DOHH2 (cell line): ENCODE measurements at regions not wholly inside any gene's neighbourhood (a gene's known extent, or its start where the extent isn't known, plus 50 kb on each side); places are given as distances from the start of the nearest gene placed in this dataset.

Source experiments
- H3F3A ChIP-seq: fragments of 200-600 bp; sonication (generic), shearing (Covaris generic); 2 replicates; pipeline ENCODE4 v1.6.0; 2016; ENCODE audit warnings: antibody characterized with exemption, mild to moderate bottlenecking; ENCODE audit not compliant: control insufficient read depth, insufficient read depth
- H3K27ac ChIP-seq: fragments of 200-600 bp; sonication (generic); 2 replicates; pipeline ENCODE4 v1.5.1; 2014; ENCODE audit warnings: low read depth, mild to moderate bottlenecking, low read length, moderate library complexity
- H3K27me3 ChIP-seq: fragments of 200-600 bp; sonication (generic); 2 replicates; pipeline ENCODE4 v1.6.1; 2014; ENCODE audit warnings: mild to moderate bottlenecking, low read length, mixed read lengths; ENCODE audit not compliant: control insufficient read depth
- H3K36me3 ChIP-seq: fragments of 200-600 bp; sonication (generic); 2 replicates; pipeline ENCODE4 v1.6.1; 2014; ENCODE audit warnings: mild to moderate bottlenecking, low read length, moderate library complexity, mixed read lengths; ENCODE audit not compliant: control insufficient read depth
- H3K4me1 ChIP-seq: fragments of 200-600 bp; sonication (generic); 2 replicates; pipeline ENCODE4 v1.6.1; 2014; ENCODE audit warnings: mild to moderate bottlenecking, low read length, mixed read lengths; ENCODE audit not compliant: control insufficient read depth
- H3K4me2 ChIP-seq: fragments of 200-600 bp; sonication (generic); 2 replicates; pipeline ENCODE4 v1.6.0; 2014; ENCODE audit warnings: mild to moderate bottlenecking, low read length, moderate library complexity
- H3K4me3 ChIP-seq: fragments of 200-600 bp; sonication (generic); 2 replicates; pipeline ENCODE4 v1.5.1; 2014; ENCODE audit warnings: mild to moderate bottlenecking, low read length, mixed read lengths
- H3K79me2 ChIP-seq: fragments of 200-600 bp; sonication (generic); 2 replicates; pipeline ENCODE4 v1.6.1; 2014; ENCODE audit warnings: mild to moderate bottlenecking, low read length, mixed read lengths; ENCODE audit not compliant: control insufficient read depth
- H3K9me2 ChIP-seq: fragments of 200-600 bp; sonication (generic); replicated peaks from 2 replicates; pipeline ENCODE4 v1.6.1; 2014; ENCODE audit warnings: mild to moderate bottlenecking, low read length, mixed read lengths; ENCODE audit not compliant: control insufficient read depth
- H3K9me3 ChIP-seq: fragments of 200-600 bp; sonication (generic); 2 replicates; pipeline ENCODE4 v1.6.1; 2014; ENCODE audit warnings: antibody characterized with exemption, low read length, mixed read lengths; ENCODE audit not compliant: control insufficient read depth, insufficient read depth
- H4K20me1 ChIP-seq: fragments of 200-600 bp; sonication (generic); 2 replicates; pipeline ENCODE4 v1.6.0; 2014; ENCODE audit warnings: low read depth, mild to moderate bottlenecking, antibody characterized with exemption, low read length, moderate library complexity; ENCODE audit not compliant: control insufficient read depth, insufficient read depth
- EZH2phosphoT487 ChIP-seq: fragments of 200-600 bp; sonication (generic); IDR thresholded peaks from 2 replicates; pipeline ENCODE4 v1.6.1; 2017; ENCODE audit warnings: borderline replicate concordance, mild to moderate bottlenecking, antibody characterized with exemption, low read length, moderate library complexity, mixed read lengths
- TF ChIP-seq, protein P1 (sequence below): fragments of 200-600 bp; sonication (generic); IDR thresholded peaks from one replicate; pipeline ENCODE4 v1.5.1; 2014; ENCODE audit warnings: antibody characterized with exemption, mild to moderate bottlenecking, low read depth, low read length; ENCODE audit not compliant: poor library complexity, severe bottlenecking

DNA sequence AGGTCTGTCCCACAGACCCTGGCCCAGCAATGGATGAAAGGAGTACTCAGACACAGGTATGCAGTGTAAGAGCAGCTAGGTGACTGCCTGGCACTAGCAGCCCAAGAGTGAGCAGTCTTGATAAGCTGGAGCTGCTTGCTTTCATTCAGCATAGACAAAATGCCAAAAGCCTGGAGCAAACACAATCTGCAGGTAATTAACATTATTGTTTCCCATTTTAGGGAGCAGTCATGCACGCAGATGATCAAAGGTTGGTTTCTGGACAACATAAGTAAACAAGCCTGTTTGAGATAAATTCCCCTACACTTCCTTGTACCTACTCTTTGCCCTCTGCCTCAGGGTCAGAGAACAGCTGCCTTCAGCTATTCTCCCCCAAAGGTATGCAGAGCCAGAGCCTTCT lies 73.7 kb upstream of the MSTN start:
- peaks cover 16% of the 10 kb centered on the region for H3K9me3 ChIP-seq
- H3K79me2 ChIP-seq: no peaks in the 10 kb centered on the region
- no peaks in the 10 kb centered on the region for H3K27me3 ChIP-seq
- no peaks in the 10 kb centered on the region for H3K36me3 ChIP-seq
- TF ChIP-seq EZH2phosphoT487: no peak
- TF ChIP-seq, protein P1, sequence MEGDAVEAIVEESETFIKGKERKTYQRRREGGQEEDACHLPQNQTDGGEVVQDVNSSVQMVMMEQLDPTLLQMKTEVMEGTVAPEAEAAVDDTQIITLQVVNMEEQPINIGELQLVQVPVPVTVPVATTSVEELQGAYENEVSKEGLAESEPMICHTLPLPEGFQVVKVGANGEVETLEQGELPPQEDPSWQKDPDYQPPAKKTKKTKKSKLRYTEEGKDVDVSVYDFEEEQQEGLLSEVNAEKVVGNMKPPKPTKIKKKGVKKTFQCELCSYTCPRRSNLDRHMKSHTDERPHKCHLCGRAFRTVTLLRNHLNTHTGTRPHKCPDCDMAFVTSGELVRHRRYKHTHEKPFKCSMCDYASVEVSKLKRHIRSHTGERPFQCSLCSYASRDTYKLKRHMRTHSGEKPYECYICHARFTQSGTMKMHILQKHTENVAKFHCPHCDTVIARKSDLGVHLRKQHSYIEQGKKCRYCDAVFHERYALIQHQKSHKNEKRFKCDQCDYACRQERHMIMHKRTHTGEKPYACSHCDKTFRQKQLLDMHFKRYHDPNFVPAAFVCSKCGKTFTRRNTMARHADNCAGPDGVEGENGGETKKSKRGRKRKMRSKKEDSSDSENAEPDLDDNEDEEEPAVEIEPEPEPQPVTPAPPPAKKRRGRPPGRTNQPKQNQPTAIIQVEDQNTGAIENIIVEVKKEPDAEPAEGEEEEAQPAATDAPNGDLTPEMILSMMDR: no peak
- no peaks in the 10 kb centered on the region for H4K20me1 ChIP-seq
- H3K9me2 ChIP-seq: no peaks in the 10 kb centered on the region
- H3K4me3 ChIP-seq: no peak overlapping the region
- no peaks in the 10 kb centered on the region for H3K4me1 ChIP-seq
- H3K4me2 ChIP-seq: no peak overlapping the region
- no peak overlapping the region for H3K27ac ChIP-seq
- H3F3A ChIP-seq: no peaks in the 10 kb centered on the region

DNA sequence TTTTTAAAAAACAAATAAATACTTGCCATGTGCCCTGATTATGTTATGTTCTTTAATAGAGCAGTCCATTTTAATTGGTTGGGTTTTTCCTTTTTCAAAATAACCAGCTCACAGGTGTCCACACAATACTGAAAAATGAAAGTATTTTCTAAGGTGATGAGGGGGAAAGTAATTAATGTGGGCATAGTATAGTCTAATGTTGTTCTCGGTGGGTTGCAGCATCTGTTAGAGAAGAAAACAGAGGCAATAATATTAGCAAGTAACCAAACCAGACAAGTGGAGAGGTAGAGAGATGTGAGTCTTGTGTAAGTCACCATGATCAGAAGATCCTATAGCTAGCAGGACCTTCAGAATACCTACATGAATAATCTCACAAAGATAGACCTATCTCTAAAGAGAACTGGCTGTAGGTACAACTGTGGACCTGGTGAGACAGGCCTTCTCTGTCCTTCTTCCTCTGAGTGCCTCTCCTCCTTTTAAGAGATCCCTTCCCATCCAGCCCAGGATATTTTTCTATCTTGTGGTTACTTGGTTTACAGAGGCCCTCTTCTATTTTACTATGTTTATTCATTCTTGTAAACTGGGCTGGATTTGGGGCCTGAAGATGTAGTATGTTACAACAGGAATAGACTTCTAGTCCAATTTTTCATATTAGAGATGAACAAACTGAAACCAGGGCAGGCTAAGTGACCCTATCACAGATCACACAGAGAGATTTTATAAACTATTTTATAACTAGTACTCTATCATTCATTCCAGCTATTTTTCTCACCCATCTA lies 67.1 kb upstream of the MSTN start:
- H3F3A ChIP-seq: no peaks in the 10 kb centered on the region
- H3K4me2 ChIP-seq: no peak overlapping the region
- no peaks in the 10 kb centered on the region for H3K9me2 ChIP-seq
- no peaks in the 10 kb centered on the region for H3K4me1 ChIP-seq
- H3K27ac ChIP-seq: no peak overlapping the region
- no peaks in the 10 kb centered on the region for H3K79me2 ChIP-seq
- H3K27me3 ChIP-seq: no peaks in the 10 kb centered on the region
- H4K20me1 ChIP-seq: no peaks in the 10 kb centered on the region
- no peaks in the 10 kb centered on the region for H3K36me3 ChIP-seq
- H3K4me3 ChIP-seq: no peak overlapping the region
- no peaks in the 10 kb centered on the region for H3K9me3 ChIP-seq
- TF ChIP-seq, protein P1: no peak
- no peak for TF ChIP-seq EZH2phosphoT487

DNA sequence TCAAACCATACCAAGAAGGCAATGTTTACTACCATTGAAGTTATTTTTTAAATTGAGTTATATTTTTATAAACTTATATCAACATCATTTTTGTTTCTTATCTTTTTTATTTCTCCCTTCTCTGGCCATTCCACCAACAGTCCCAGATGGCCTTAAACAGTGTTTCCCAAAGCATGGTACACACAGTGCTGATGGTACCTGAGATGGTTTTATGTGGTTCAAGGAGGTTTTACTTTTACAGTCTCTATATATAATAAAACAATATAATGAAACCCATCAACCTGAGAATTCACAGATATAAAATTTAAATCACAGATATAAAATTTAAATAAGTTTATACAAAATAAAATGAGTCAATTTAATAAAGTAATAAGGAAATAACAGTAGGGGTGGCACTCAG lies 65.1 kb upstream of the MSTN start:
- H3K4me2 ChIP-seq: no peak overlapping the region
- no peak for TF ChIP-seq EZH2phosphoT487
- TF ChIP-seq, protein P1: no peak
- H3K9me2 ChIP-seq: no peaks in the 10 kb centered on the region

More for the DNA sequence above, 65.1 kb upstream of the MSTN start:
- Histone ChIP-seq H3K79me2 (no peaks in the 10 kb centered on the region), H4K20me1 (no peaks in the 10 kb centered on the region), H3K4me3 (no peak overlapping the region), H3K27me3 (no peaks in the 10 kb centered on the region), H3F3A (no peaks in the 10 kb centered on the region), H3K4me1 (no peaks in the 10 kb centered on the region), H3K9me3 (no peaks in the 10 kb centered on the region), H3K36me3 (no peaks in the 10 kb centered on the region), H3K27ac (no peak overlapping the region)
